ENCODE measurements at regions not wholly inside any gene's neighbourhood (a gene's known extent, or its start where the extent isn't known, plus 50 kb on each side); places are given as distances from the start of the nearest gene placed in this dataset.
"Not testable (repeated sequence)": the region's sequence is repeated elsewhere in the genome, so short reads cannot be mapped to it uniquely, and the experiment has no call there.

DNA sequence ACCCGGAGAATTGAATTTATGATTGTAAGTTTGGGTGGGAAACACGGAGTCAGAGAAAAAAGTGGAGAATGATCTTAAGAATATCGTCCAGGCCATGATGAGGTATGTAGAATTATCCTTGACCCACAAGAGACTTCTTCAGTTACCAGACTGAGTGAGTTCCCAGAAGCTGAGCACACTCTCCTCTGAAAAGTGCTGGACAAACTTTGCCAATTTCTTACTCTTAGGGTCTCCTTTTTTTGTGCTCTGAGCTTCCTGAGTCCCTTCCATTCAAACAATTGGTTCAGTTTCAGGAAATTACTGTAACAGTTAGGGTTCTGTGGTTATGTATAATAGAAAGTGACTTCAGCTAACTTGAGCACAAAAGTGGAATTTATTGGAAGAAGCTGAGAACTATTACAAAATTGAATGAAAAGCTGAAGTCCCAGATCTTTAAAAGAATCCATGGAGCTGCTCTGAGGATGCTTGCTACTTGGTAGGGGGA is 50.6 kb upstream of the EHBP1 start:
- DNase-seq: no peak

DNA sequence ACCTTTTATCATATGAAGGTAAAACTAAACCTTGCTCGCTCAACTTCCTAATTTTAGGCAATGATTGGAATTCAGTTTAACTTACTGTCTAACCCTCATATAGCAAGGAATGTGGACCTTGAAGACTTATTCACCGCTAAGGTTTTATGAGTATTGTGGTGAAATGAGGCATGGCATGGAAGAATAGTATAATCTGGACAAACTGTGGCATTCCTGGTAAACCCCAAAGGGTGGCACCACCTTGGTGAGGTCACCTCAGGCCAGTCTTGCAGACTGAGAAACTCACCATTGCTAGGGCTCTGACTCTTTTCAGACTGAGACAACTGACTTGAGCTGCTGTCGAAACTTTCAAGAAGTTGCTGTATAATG is 51.1 kb upstream of the EHBP1 start:
- DNase-seq: no peak

DNA sequence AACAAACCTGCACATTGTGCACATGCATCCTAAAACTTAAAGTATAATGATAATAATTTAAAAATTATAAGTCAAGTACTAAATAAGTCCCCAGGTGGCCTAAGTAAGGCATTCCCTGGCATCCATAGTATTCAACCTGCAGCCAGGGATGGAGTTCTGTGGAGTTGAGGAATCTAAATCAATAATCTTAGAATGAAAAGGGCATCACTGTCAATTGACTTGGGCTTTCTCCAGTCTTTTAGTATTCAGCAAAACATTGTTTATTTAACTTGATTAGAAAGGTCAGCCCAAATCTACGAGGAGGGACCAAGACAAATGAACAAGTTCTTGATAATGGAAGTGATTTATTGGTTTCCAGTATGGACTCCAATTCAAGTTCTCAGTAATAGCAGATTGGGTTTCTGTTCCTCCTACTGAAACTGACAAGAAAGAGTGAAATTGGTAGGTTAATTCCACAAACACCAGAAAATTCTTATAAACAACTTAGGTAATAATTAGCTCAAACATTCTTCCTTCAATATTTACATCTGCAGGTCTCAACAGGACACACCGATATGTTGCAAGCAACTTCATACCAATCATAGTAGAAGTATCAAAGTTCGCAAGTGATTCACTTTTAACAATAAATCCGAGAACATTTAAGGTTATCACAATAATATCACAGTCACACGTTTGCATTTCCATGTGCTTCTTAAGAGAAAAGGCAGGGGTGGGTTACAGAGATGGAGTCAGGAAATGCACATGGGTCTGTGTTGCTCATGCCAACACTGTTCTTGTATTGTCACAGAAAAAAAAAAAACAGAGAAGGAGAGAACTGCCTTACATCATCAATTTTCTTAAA is 51.7 kb upstream of the EHBP1 start:
- no peak for DNase-seq

DNA sequence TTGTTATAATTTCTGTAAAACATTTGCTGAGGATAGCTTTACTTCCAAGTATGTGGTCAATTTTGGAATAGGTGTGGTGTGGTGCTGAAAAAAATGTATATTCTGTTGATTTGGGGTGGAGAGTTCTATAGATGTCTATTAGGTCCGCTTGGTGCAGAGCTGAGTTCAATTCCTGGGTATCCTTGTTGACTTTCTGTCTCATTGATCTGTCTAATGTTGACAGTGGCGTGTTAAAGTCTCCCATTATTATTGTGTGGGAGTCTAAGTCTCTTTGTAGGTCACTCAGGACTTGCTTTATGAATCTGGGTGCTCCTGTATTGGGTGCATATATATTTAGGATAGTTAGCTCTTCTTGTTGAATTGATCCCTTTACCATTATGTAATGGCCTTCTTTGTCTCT is 56.4 kb upstream of the EHBP1 start:
- DNase-seq: not testable (repeated sequence)

DNA sequence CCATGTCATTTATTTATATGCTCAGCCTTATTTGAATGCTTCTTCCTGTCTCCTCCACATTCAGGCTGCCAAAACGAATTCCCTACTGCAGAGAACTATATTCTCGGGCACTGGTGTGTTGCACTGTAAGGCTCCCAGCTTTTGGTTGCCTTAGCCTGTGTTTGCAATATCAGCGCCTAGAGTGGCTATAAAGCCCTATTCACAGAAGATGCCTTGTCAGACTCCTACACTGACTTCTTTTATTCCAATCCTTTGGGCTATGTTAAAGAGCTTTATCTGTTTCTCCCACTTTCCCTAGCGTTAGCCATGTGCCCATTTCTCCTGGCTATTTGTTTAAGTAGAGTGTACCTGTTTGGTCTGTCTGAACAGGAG is 62.4 kb upstream of the EHBP1 start:
- DNase-seq: no peak

DNA sequence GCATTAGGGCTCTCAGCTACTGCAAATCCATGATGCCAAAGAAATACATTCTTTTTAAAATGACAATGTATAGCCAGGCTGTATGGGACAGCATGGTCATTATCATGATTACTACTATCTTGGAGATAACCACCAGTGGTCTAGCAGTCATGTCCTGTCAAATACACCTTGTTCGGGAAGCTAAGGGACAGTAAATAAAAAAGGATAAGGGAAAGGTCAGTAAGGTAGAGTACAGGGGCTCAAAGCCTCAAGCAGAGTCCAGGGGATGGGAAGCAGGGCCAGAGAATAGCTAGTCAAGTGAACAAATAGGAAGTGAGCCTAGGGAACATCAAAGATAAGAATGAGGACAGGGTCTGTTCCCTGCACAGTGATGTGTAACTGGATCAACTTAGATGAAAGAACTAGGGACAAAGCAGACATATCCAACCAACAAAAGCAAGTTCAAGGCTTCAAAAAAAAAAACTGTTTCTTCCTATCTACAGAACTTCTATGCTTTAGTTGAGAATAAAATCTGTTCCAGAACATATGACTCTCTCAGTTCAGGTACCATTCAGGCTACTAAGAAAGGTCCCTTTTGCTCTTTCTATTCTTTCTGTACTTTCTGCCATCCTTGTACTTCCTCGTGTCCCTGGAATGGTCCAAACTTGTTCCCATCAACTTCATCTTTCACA is 62.9 kb upstream of the EHBP1 start:
- no peak for DNase-seq

DNA sequence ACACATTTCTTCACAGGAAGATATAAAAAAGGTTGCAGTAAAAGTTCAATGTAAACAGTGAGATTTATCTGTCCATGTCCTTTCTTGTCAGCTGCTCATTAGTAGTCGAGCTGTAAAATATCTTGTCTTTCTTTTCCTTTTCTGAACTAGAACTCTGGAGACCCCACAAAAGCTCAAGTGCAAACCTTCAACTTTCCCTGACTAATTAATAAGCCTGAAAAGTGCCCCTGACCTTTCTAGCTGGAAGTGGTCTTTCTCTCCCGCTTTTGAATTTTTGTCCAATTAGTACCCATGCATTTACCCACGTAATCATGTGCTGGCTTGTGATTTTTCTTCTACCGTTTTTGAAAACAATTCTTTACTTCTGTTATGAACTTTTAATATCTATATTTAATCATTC is 63.6 kb upstream of the EHBP1 start:
- no peak for DNase-seq

DNA sequence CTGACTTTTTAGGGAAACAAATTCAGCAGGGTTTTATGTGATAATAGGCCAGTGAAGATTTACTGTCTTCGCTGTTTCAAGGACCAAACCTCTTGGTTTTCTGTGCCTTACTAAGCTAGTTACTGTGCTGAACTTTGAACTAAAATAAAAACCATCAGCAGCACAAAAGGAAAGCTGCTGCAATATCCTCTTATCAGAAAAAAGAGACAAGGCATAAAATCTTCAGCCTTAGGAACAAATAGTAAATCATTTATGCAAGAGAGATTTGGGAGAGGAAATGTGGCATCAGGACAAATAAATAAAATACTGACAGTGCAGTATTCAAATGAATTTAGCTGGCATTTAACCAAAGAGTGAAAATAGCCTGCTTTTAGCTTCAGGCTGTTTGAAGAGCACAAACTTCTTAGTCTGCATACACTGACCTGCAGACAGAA is 64.1 kb upstream of the EHBP1 start:
- DNase-seq: no peak

DNA sequence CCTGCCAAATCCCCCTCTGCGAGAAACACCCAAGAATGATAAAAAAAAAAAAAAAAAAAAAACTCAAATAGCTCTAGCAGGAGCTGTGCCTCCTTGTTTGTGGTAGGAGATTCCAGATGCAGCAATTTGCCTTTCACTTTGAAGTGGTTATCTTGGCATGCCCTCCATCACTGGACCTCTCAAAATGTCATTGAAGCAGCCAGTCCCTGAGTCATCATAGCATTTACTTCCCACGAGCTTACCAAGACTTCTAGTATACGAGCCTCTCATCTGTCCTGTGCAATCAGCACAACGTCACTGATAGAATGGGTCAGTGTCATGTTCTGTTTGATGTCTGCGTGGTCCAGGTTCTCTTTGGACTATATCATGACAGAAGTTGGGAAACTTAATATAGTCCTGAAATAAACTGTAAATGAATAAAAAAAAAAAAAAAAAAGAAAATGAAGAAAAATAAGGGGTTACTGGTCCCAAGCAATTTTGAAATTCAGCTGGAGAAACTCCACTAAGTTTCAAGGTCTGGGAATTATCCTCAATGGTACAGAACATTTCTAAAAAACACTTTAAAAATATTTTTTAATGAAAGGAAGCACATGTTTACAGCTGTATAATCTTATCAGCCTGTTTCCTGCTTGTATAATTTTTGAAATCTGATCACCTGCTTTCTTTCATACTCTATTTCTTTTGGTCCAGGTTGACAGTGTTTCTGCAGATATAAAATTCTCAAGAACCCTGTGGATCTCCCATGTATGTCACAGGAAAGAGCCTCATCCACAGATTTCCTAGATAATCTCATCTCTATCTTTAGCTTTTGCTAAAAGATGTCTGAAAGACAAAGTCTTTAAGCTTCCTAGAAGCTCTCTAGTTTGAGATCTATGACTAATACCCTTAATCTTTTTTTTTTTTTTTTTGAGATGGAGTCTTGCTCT is 74.1 kb upstream of the EHBP1 start:
- DNase-seq: no peak

DNA sequence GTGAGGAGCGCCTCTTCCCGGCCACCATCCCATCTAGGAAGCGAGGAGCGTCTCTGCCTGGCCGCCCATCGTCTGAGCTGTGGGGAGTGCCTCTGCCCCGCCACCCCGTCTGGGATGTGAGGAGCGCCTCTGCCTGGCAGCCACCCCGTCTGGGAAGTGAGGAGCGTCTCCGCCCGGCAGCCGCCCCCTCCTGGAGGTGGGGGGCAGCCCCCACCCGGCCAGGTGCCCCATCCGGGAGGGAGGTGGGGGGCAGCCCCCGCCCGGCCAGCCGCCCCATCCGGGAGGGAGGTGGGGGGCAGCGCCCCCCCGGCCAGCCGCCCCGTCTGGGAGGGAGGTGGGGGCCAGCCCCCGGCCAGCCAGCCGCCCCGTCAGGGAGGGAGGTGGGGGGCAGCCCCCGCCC is 75.3 kb upstream of the EHBP1 start:
- not testable (repeated sequence) for DNase-seq

DNA sequence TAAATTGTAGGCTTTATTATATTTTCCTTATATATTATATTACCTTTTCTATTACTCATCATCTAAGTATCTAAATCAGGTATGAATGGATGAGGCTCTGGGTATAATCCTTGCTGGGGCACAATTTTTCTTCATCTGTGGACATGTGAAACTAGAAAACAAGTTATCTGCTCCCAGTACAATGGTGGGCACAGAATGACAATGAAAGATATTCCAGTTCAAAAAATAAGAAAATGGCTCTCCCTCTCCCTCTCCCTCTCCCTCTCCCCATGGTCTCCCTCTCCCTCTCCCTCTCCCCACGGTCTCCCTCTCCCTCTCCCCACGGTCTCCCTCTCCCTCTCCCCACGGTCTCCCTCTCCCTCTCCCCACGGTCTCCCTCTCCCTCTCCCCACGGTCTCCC is 76.2 kb upstream of the EHBP1 start:
- DNase-seq: not testable (repeated sequence)

DNA sequence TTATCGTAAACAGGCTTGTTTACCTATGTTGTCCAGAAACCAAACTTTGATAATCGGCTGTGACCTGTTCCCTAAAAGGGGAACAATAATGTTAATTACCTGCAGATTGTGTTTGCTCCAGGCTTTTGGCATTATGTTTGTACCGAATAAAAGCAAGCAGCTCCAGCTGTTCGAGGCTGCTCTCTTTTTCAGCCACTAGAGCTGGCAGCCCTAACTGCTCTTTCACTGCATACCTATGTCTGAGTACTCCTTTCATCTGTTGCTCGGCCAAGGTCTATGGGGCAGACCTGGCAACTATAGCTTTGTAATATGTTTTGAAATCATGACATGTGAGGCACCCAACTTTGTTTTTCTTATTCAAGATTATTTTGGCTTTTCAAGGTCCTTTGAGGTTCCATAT is 77.8 kb upstream of the EHBP1 start:
- no peak for DNase-seq

DNA sequence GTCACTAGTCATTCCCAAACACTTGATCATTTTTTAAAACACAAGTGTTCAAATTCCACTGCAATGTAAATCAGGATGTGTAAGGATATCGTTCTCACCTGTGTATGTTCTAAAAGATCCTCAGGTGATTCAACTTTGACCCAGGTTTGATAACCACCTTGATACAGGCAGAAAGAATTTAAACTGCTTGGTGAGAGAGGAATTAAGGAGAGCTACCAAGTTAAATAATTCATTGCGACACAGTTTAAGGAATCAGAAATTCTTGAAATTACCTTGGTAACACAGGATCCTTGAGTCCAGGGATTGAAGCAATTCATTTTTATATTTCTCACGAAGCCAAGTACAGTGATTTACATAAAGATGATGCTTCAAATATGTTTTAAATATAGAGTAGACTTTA is 80.7 kb upstream of the EHBP1 start:
- DNase-seq: no peak

DNA sequence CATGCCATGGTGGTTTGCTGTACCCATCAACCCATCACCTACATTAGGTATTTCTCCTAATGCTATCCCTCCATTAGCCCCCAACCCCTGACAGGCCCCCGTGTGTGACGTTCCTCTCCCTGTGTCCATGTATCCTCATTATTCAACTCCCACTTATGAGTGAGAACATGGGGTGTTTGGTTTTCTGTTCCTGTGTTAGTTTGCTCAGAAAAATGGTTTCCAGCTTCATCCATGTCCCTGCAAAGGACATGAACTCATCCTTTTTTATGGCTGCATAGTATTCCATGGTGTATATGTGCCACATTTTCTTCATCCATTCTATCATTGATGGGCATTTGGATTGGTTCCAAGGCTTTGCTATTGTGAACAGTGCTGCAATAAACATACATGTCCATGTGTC is 89.0 kb upstream of the EHBP1 start:
- DNase-seq: not testable (repeated sequence)

DNA sequence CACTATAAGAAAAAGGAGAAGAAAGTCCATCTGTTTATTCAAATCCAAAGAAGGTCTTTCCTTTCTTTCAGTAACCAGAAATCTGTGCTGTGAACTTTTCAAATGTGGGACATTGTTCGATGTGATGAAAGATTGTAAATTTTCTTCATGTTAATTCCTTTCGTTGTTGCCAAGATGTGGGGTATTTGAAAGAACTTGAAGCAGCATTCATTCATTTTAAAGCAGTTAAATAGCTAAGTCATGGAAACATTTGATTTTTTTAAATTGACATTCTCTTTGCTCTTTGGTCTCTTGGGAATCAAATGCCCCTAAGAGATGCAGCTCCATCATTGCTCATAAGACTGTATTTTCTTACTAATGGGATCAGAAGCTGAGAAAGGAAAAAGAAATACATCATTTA is 93.7 kb upstream of the EHBP1 start:
- DNase-seq: no peak

DNA sequence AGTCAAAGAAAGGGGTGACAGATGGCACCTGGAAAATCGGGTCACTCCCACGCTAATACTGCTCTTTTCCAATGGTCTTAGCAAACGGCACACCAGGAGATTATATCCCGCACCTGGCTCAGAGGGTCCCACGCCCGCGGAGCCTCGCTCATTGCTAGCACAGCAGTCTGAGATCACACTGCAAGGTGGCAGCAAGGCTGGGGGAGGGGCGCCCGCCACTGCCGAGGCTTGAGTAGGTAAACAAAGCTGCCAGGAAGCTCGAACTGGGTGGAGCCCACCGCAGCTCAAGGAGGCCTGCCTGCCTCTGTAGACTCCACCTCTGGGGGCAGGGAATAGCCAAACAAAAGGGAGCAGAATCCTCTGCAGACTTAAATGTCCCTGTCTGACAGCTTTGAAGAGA is 99.5 kb upstream of the TMEM17 start:
- DNase-seq: not testable (repeated sequence)

DNA sequence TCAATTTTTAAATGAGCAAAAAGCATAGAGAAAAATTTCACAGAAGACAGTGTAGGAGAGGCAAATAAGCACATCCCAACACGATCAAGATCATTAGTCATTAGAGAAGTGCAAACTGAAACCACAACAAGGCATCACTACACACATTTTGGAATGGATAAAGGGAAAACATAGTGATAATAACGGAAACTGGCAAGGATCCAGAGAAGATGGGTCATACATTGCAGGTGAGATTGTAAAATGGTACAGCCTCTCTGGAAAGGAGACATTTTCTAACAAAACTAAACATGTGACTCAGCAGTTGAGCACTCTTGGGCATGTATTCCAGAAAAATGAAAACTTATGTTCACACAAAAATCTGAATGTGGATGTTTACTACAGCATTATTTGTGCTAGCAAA is 98.3 kb upstream of the TMEM17 start:
- no peak for DNase-seq

DNA sequence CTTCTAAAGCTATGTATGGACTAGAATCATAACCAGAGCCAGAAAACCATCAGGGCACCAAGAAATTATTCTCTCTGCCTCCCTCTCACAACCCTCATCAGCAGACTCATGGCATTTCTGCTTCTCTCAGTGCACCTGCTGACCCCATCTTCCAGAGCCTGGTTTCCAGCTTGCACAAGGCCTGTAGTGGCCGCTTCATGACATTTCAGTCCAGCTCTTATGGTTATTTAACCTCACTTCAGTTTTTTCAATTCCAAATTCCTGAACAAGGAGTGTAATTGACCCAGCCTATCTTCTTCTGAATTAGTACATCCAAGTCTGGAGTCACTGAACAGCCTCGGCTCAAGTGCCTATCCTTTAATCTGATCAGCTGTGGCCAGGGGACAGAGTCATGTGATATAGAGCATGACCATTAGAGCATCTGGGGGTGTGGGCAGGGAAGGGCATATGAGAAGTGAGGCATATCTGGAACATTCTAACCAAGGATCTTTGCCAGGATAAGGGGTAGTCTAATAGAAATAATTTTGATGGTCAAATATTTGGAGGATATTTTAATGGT is 97.2 kb upstream of the TMEM17 start:
- DNase-seq: no peak

DNA sequence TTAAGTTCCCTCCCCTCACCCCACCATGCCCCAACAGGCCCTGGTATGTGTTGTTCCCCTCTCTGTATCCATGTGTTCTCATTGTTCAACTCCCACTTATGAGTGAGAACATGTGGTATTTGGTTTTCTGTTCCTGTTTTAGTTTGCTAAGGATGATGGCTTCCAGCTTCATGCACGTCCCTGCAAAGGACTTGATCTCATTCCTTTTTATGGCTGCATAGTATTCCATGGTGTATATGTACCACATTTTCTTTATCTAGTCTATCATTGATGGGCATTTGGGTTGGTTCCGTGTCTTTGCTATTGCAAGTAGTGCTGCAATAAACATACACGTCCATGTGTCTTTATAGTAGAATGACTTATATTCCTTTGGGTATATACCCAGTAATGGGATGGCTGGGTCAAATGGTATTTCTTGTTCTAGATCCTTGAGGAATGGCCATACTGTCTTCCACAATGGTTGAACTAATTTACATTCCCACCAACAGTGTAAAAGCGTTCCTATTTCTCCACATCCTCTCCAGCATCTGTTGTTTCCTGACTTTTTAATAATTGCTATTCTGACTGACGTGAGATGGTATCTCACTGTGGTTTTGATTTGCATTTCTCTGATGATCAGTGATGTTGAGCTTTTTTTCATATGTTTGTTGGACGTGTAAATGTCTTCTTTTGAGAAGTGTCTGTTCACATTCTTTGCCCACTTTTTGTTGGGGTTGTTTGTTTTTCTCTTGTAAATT is 93.8 kb upstream of the TMEM17 start:
- not testable (repeated sequence) for DNase-seq

DNA sequence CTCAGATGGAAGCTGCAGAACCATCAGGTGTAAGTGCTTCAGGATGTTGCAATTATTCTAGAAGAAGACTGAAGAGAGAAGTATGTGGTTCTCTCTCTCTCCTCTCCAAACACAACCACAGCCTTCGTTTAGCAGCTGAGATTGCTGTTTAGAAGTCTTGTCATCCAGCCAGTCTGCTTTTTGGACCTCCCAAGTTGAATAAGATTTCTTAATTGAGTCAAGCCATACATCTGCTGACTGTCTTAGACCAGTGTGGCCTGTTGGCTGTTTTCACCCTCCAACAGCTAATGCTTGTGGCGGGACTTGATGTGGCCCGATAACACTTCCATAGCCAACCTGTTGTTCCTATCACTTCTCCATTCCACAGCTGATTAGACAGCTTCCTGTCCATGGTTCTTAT is 91.3 kb upstream of the TMEM17 start:
- no peak for DNase-seq

DNA sequence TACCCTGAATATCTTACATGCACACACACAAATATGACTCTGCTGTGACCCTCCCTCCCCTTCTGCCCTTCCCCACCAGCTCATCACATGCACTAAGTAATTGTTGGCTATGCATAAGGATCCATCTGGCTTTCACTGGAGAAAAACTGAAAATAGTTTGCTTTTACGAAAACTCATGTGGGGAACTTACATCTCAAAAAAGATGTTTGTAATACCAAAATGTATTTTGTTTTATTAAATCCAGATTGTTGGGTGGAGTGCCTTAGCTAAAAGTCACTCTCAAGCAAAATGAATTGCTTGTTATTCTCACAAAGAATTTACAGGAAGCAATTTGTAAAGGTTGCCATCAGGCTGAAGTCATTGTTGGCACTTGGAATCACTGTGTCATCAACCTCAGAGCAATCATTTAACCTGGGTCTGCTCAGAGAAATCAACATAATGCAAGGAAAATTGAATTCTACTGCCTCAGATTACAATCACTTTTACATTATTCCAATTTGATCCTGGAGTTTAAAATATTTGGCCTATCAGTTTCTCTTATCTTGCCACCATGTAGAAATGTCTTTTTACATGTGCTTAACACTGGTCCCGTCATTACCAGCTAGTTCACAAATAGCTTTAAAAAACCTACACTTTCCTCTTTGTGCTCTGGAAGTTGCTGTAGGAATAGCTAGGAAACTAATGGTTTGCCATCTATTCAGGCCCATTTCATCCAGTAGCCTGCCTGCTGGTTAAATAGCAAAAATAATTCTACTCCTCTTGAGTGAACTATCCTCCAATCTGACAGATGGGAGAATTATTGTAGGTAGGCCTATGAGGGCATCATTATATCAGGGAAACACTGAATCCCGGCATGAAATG is 90.3 kb upstream of the TMEM17 start:
- DNase-seq: no peak

Data from inflammatory macrophage treated with lipopolysaccharide for 1 hour (primary cell).